Immature natural killer cell (primary cell): ENCODE measurements at regions not wholly inside any gene's neighbourhood (a gene's known extent, or its start where the extent isn't known, plus 50 kb on each side); places are given as distances from the start of the nearest gene placed in this dataset.
"Not testable (repeated sequence)": the region's sequence is repeated elsewhere in the genome, so short reads cannot be mapped to it uniquely, and the experiment has no call there.

Experiments used
- DNase-seq, 3 donors: peaks; one replicate each; pipeline ENCODE4 v3.0.0; 2022; ENCODE audit warnings: mixed read lengths in 1 of 3
- H3K27ac Mint-ChIP-seq, 6 donors: one replicate each; pipeline ENCODE4 v1.8.0; 2020; ENCODE audit warnings: mixed read lengths in 6 of 6, mild to moderate bottlenecking in 5 of 6, inconsistent platforms in 4 of 6, moderate library complexity in 3 of 6
- H3K27me3 Mint-ChIP-seq, 3 donors: one replicate each; pipeline ENCODE4 v1.8.0; 2020 to 2021; ENCODE audit warnings: low read depth in 3 of 3, mild to moderate bottlenecking in 3 of 3, mixed read lengths in 3 of 3, moderate library complexity in 3 of 3, inconsistent platforms in 1 of 3
- H3K36me3 Mint-ChIP-seq, 3 donors: one replicate each; pipeline ENCODE4 v1.8.0; 2020; ENCODE audit warnings: mixed read lengths in 3 of 3, inconsistent platforms in 2 of 3, mild to moderate bottlenecking in 2 of 3
- H3K4me1 Mint-ChIP-seq, 2 donors: one replicate each; pipeline ENCODE4 v1.8.0; 2020; ENCODE audit warnings: inconsistent platforms in 2 of 2, mild to moderate bottlenecking in 2 of 2, mixed read lengths in 2 of 2, moderate library complexity in 1 of 2
- H3K4me3 Mint-ChIP-seq, 5 donors: one replicate each; pipeline ENCODE4 v1.8.0; 2020; ENCODE audit warnings: mild to moderate bottlenecking in 5 of 5, mixed read lengths in 5 of 5, inconsistent platforms in 3 of 5, moderate library complexity in 3 of 5
- H3K9me3 Mint-ChIP-seq, 6 donors: one replicate each; pipeline ENCODE4 v1.8.0; 2020; ENCODE audit warnings: mild to moderate bottlenecking in 6 of 6, mixed read lengths in 6 of 6, inconsistent platforms in 4 of 6, moderate library complexity in 3 of 6

- no peaks in the 10 kb centered on the region for H3K4me1 Mint-ChIP-seq
- no peaks in the 10 kb centered on the region for H3K36me3 Mint-ChIP-seq
- peaks cover 0 to 11% (median 5%) of the 10 kb centered on the region in 6 donors for H3K9me3 Mint-ChIP-seq
- H3K4me3 Mint-ChIP-seq = no peak overlapping the region
- H3K27me3 Mint-ChIP-seq = peaks cover 0 to 2% (median 0%) of the 10 kb centered on the region in 3 donors
- H3K27ac Mint-ChIP-seq = no peak overlapping the region
- DNase-seq = no peak
These were observed 188.9 kb downstream of the NAF1 start for GRCh38 chr4:162977788-162978187.

- H3K27ac Mint-ChIP-seq = no peak overlapping the region
- H3K4me1 Mint-ChIP-seq = no peaks in the 10 kb centered on the region
- no peaks in the 10 kb centered on the region for H3K36me3 Mint-ChIP-seq
- peaks cover 0 to 3% (median 2%) of the 10 kb centered on the region in 6 donors for H3K9me3 Mint-ChIP-seq
- peaks cover 0 to 1% (median 0%) of the 10 kb centered on the region in 3 donors for H3K27me3 Mint-ChIP-seq
- no peak overlapping the region for H3K4me3 Mint-ChIP-seq
- no peak for DNase-seq
These were observed 193.9 kb downstream of the NAF1 start for GRCh38 chr4:162972661-162973330.

- no peak overlapping the region for H3K4me3 Mint-ChIP-seq
- no peaks in the 10 kb centered on the region for H3K36me3 Mint-ChIP-seq
- H3K27ac Mint-ChIP-seq = no peak overlapping the region
These were observed 197.5 kb downstream of the NAF1 start for GRCh38 chr4:162969194-162969593.

GRCh38 chr4:162965978-162966377, 200.7 kb downstream of the NAF1 start:
- H3K4me1 Mint-ChIP-seq, H3K27ac Mint-ChIP-seq, DNase-seq, H3K4me3 Mint-ChIP-seq, H3K36me3 Mint-ChIP-seq, H3K27me3 Mint-ChIP-seq: not testable (repeated sequence)
- H3K9me3 Mint-ChIP-seq = peaks cover 7 to 20% (median 10%) of the 10 kb centered on the region in 6 donors

More at GRCh38 chr4:162969194-162969593, 197.5 kb downstream of the NAF1 start:
- no peak for DNase-seq
- peaks cover 0 to 1% (median 0%) of the 10 kb centered on the region in 3 donors for H3K27me3 Mint-ChIP-seq
- peaks cover 7 to 20% (median 10%) of the 10 kb centered on the region in 6 donors for H3K9me3 Mint-ChIP-seq
- no peaks in the 10 kb centered on the region for H3K4me1 Mint-ChIP-seq

GRCh38 chr4:162959046-162959445, 207.6 kb downstream of the NAF1 start:
- DNase-seq = no peak
- no peaks in the 10 kb centered on the region for H3K4me1 Mint-ChIP-seq
- H3K27ac Mint-ChIP-seq = no peak overlapping the region
- no peak overlapping the region for H3K4me3 Mint-ChIP-seq
- no peaks in the 10 kb centered on the region for H3K36me3 Mint-ChIP-seq
- peaks cover 0 to 10% (median 3%) of the 10 kb centered on the region in 6 donors for H3K9me3 Mint-ChIP-seq
- no peaks in the 10 kb centered on the region for H3K27me3 Mint-ChIP-seq

GRCh38 chr4:162957521-162958143, 209.1 kb downstream of the NAF1 start:
- Mint-ChIP-seq H3K9me3 (peaks cover 0 to 11% (median 4%) of the 10 kb centered on the region in 6 donors), H3K36me3 (no peaks in the 10 kb centered on the region), H3K4me3 (no peak overlapping the region), H3K4me1 (no peaks in the 10 kb centered on the region), H3K27ac (no peak overlapping the region), H3K27me3 (no peaks in the 10 kb centered on the region)
- no peak for DNase-seq

- Mint-ChIP-seq H3K27me3 (no peaks in the 10 kb centered on the region), H3K36me3 (no peaks in the 10 kb centered on the region), H3K4me3 (no peak overlapping the region), H3K27ac (no peak overlapping the region), H3K9me3 (peaks cover 0 to 13% (median 5%) of the 10 kb centered on the region in 6 donors), H3K4me1 (no peaks in the 10 kb centered on the region)
- no peak for DNase-seq
These were observed 211.7 kb downstream of the NAF1 start for GRCh38 chr4:162954976-162955375.

- no peaks in the 10 kb centered on the region for H3K4me1 Mint-ChIP-seq
- H3K4me3 Mint-ChIP-seq = no peak overlapping the region
- H3K27me3 Mint-ChIP-seq = no peaks in the 10 kb centered on the region
These were observed 214.5 kb downstream of the NAF1 start for GRCh38 chr4:162952232-162952631.

GRCh38 chr4:162945713-162946112, 221.0 kb downstream of the NAF1 start:
- H3K4me1 Mint-ChIP-seq = no peaks in the 10 kb centered on the region
- no peak overlapping the region for H3K27ac Mint-ChIP-seq
- no peak for DNase-seq
- peaks cover 0 to 11% (median 5%) of the 10 kb centered on the region in 6 donors for H3K9me3 Mint-ChIP-seq
- no peak overlapping the region for H3K4me3 Mint-ChIP-seq
- H3K27me3 Mint-ChIP-seq = peaks cover 0 to 2% (median 0%) of the 10 kb centered on the region in 3 donors
- no peaks in the 10 kb centered on the region for H3K36me3 Mint-ChIP-seq

More at GRCh38 chr4:162952232-162952631, 214.5 kb downstream of the NAF1 start:
- no peak for DNase-seq
- no peaks in the 10 kb centered on the region for H3K36me3 Mint-ChIP-seq
- H3K27ac Mint-ChIP-seq = no peak overlapping the region
- peaks cover 2 to 9% (median 5%) of the 10 kb centered on the region in 6 donors for H3K9me3 Mint-ChIP-seq

GRCh38 chr4:162943263-162943662, 223.4 kb downstream of the NAF1 start:
- H3K27me3 Mint-ChIP-seq = peaks cover 0 to 2% (median 0%) of the 10 kb centered on the region in 3 donors
- no peaks in the 10 kb centered on the region for H3K36me3 Mint-ChIP-seq
- H3K27ac Mint-ChIP-seq = no peak overlapping the region
- H3K4me3 Mint-ChIP-seq = no peak overlapping the region
- no peaks in the 10 kb centered on the region for H3K4me1 Mint-ChIP-seq
- DNase-seq = no peak
- peaks cover 0 to 11% (median 4%) of the 10 kb centered on the region in 6 donors for H3K9me3 Mint-ChIP-seq

GRCh38 chr4:162938738-162939485, 227.8 kb downstream of the NAF1 start:
- Mint-ChIP-seq H3K4me1 (no peaks in the 10 kb centered on the region), H3K27ac (no peak overlapping the region), H3K27me3 (peaks cover 0 to 2% (median 0%) of the 10 kb centered on the region in 3 donors), H3K9me3 (peaks cover 0 to 6% (median 2%) of the 10 kb centered on the region in 6 donors), H3K4me3 (no peak overlapping the region), H3K36me3 (no peaks in the 10 kb centered on the region)
- DNase-seq = no peak

- DNase-seq = no peak
- H3K4me1 Mint-ChIP-seq = no peaks in the 10 kb centered on the region
- no peaks in the 10 kb centered on the region for H3K27me3 Mint-ChIP-seq
- no peak overlapping the region for H3K27ac Mint-ChIP-seq
- H3K4me3 Mint-ChIP-seq = no peak overlapping the region
- no peaks in the 10 kb centered on the region for H3K36me3 Mint-ChIP-seq
- H3K9me3 Mint-ChIP-seq = peaks cover 0 to 6% (median 4%) of the 10 kb centered on the region in 6 donors
These were observed 231.5 kb downstream of the NAF1 start for GRCh38 chr4:162935214-162935613.

GRCh38 chr4:162931286-162931685, 235.4 kb downstream of the NAF1 start:
- Mint-ChIP-seq H3K36me3 (no peaks in the 10 kb centered on the region), H3K9me3 (peaks cover 2 to 7% (median 4%) of the 10 kb centered on the region in 6 donors), H3K4me1 (no peaks in the 10 kb centered on the region), H3K27ac (no peak overlapping the region), H3K4me3 (no peak overlapping the region), H3K27me3 (peaks cover 2% of the 10 kb centered on the region in 3 donors)
- no peak for DNase-seq
